ENCODE measurements at regions not wholly inside any gene's neighbourhood (a gene's known extent, or its start where the extent isn't known, plus 50 kb on each side); places are given as distances from the start of the nearest gene placed in this dataset.

DNA sequence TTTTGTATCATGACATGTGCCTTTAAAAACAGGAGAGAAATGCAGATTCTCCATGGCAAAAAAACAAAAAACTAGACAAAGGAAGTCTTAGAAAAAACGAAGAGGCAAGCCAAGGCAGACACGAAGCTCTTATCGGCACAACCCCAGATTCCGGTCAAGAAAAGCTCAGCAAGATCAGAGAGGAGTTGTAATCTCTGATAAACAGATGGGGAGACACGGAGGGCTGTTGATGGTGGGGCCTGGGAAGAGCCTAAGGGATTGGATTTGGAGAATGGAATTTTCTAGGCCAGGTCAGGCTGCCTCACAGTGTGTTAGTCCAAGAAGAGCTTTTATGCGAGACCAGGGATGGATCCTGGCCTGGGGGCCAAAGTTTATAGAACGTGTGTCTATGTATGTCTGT lies 96.2 kb upstream of the AKT3 start:
- TF ChIP-seq, protein P1, sequence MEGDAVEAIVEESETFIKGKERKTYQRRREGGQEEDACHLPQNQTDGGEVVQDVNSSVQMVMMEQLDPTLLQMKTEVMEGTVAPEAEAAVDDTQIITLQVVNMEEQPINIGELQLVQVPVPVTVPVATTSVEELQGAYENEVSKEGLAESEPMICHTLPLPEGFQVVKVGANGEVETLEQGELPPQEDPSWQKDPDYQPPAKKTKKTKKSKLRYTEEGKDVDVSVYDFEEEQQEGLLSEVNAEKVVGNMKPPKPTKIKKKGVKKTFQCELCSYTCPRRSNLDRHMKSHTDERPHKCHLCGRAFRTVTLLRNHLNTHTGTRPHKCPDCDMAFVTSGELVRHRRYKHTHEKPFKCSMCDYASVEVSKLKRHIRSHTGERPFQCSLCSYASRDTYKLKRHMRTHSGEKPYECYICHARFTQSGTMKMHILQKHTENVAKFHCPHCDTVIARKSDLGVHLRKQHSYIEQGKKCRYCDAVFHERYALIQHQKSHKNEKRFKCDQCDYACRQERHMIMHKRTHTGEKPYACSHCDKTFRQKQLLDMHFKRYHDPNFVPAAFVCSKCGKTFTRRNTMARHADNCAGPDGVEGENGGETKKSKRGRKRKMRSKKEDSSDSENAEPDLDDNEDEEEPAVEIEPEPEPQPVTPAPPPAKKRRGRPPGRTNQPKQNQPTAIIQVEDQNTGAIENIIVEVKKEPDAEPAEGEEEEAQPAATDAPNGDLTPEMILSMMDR (IDR thresholded peaks at IDR 0.05): no peak
- TF ChIP-seq POLR2A (IDR thresholded peaks at IDR 0.05): no peak
